K562 (cell line): ENCODE measurements at regions not wholly inside any gene's neighbourhood (a gene's known extent, or its start where the extent isn't known, plus 50 kb on each side); places are given as distances from the start of the nearest gene placed in this dataset.

Experiments
- ATAC-seq: fragments of 200-7000 bp; cut with Tn5 transposase; 3 replicates; pipeline ENCODE4 v1.9.1; 2020; ENCODE audit warnings: moderate library complexity
- BruUV-seq: library from RNA; stranded (reverse); fragments of 400-500 nt; replicated peaks from 2 replicates; lab custom pipeline; 2021; lab: Mats Ljungman, UMichigan
- CTCF ChIA-PET: fragments of 300-600 bp; formaldehyde crosslinking; extraction: SDS; loops from one replicate; lab custom pipeline; 2021; ENCODE audit warnings: low intra/inter-chr PET ratio; lab: Yijun Ruan, JAX
- POLR2A ChIA-PET: fragments of 300-600, 350-650 bp; sonication (Branson Sonifier 250); formaldehyde crosslinking; extraction: SDS; loops from one replicate; lab custom pipeline; 2021; ENCODE audit warnings: antibody characterized with exemption, inconsistent platforms; lab: Yijun Ruan, JAX
- DNase-seq, 4 experiments: peaks; one replicate each; pipeline versions ENCODE4 v3.0.0 to v3.0.0-alpha.2; 2011 to 2018; ENCODE audit warnings: low spot score in 3 of 4, mixed read lengths in 3 of 4; ENCODE audit errors: extremely low read depth in 1 of 4
- FAIRE-seq: peaks from 2 replicates; lab custom pipeline; 2011; peaks lifted over from hg19 to GRCh38; lab: Jason Lieb, UNC
- H2AFZ ChIP-seq: 2 replicates; pipeline ENCODE4 v1.6.0; 2011; ENCODE audit warnings: low read depth, low read length, control low read depth, inconsistent platforms
- H3K27ac ChIP-seq: fragments of 200-600 bp; 3 replicates; pipeline ENCODE4 v1.8.0; 2011; ENCODE audit warnings: low read depth, mild to moderate bottlenecking, control low read depth, inconsistent platforms, low read length, moderate library complexity, mixed read lengths; ENCODE audit errors: extremely low read depth
- H3K27me3 ChIP-seq, 2 experiments: fragments of 300-600 bp in 1 of 2; 2 replicates in 1 of 2; 3 replicates in 1 of 2; pipeline versions ENCODE4 v1.6.0 to v1.8.0; 2011; ENCODE audit warnings: inconsistent platforms in 2 of 2, low read length in 2 of 2, mild to moderate bottlenecking in 1 of 2, mixed read lengths in 1 of 2, moderate library complexity in 1 of 2; ENCODE audit not compliant: control insufficient read depth in 2 of 2, insufficient read depth in 2 of 2
- H3K36me3 ChIP-seq: fragments of 300-600 bp; 3 replicates; pipeline ENCODE4 v1.8.0; 2011; ENCODE audit warnings: mild to moderate bottlenecking, low read length, inconsistent platforms; ENCODE audit not compliant: control insufficient read depth, insufficient read depth
- H3K4me1 ChIP-seq, 2 experiments: fragments of 200-600 bp in 1 of 2; replicated peaks in 1 of 2; 2 replicates in 1 of 2; 3 replicates in 1 of 2; pipeline versions ENCODE4 v1.5.1 to v1.8.0; 2011; ENCODE audit warnings: inconsistent platforms in 2 of 2, low read length in 2 of 2, mild to moderate bottlenecking in 1 of 2, mixed read lengths in 1 of 2, moderate library complexity in 1 of 2; ENCODE audit not compliant: control insufficient read depth in 2 of 2, insufficient read depth in 2 of 2
- H3K4me2 ChIP-seq: 2 replicates; pipeline ENCODE4 v1.6.1; 2011; ENCODE audit warnings: low read length, control low read depth, inconsistent platforms, mixed read lengths; ENCODE audit not compliant: insufficient read depth
- H3K4me3 ChIP-seq: fragments of 200-600 bp; sonication (generic), shearing (Covaris generic); 2 replicates; pipeline ENCODE4 v1.5.1; 2016; ENCODE audit warnings: control low read depth, inconsistent platforms
- H3K79me2 ChIP-seq: fragments of 200-600 bp; 3 replicates; pipeline ENCODE4 v1.8.0; 2011; ENCODE audit warnings: low read length, inconsistent platforms; ENCODE audit not compliant: control insufficient read depth, insufficient read depth
- H3K9ac ChIP-seq, 2 experiments: 2 replicates each; pipeline versions ENCODE4 v1.6.0 to v1.6.1; 2011; ENCODE audit warnings: low read depth in 2 of 2, low read length in 2 of 2, control low read depth in 1 of 2, inconsistent platforms in 1 of 2, mild to moderate bottlenecking in 1 of 2, mixed read lengths in 1 of 2; ENCODE audit not compliant: insufficient read depth in 1 of 2
- H3K9me1 ChIP-seq: one replicate; pipeline ENCODE4 v1.6.0; 2011; ENCODE audit warnings: inconsistent platforms, mild to moderate bottlenecking, low read length, moderate library complexity; ENCODE audit not compliant: control insufficient read depth, insufficient read depth
- H3K9me3 ChIP-seq: replicated peaks from 2 replicates; pipeline ENCODE4 v1.5.1; 2011; ENCODE audit warnings: low read depth, low read length, inconsistent platforms; ENCODE audit not compliant: control insufficient read depth, insufficient read depth
- H4K20me1 ChIP-seq: replicated peaks from 2 replicates; pipeline ENCODE4 v1.6.1; 2011; ENCODE audit warnings: low read length, inconsistent platforms, mixed read lengths; ENCODE audit not compliant: control insufficient read depth, insufficient read depth
- CAMTA2 ChIP-seq: fragments of 250-450 bp; sonication (Bioruptor Pico); conservative IDR thresholded peaks from 2 replicates; pipeline ENCODE4 v1.5.1; 2022
- ETV5 ChIP-seq: sonication (generic); formaldehyde crosslinking; IDR thresholded peaks from 2 replicates; pipeline ENCODE4 v1.4.0; 2020; ENCODE audit warnings: low read depth, mild to moderate bottlenecking, missing genetic modification reagents
- FUS ChIP-seq: fragments of 200-400 bp; formaldehyde crosslinking; optimal IDR thresholded peaks from 2 replicates; pipeline ENCODE3; 2017; ENCODE audit warnings: low read depth, low read length
- GTF2B ChIP-seq: IDR thresholded peaks from 2 replicates; pipeline ENCODE4 v1.6.1; 2011; ENCODE audit not compliant: insufficient read length; ENCODE audit errors: extremely low read depth
- HDAC2 ChIP-seq: fragments of 450-650 bp; IDR thresholded peaks from 2 replicates; pipeline ENCODE4 v1.6.1; 2016; ENCODE audit warnings: mild to moderate bottlenecking
- RAD51 ChIP-seq: fragments of 450-650 bp; IDR thresholded peaks from 2 replicates; pipeline ENCODE4 v1.7.1; 2016; ENCODE audit warnings: low read depth, mild to moderate bottlenecking, borderline replicate concordance
- WGBS: fragments of 100-300 bp; shearing (Covaris generic); methylation state at CpG from one replicate; pipeline ENCODE4 v1.1.6; 2016; ENCODE audit warnings: low coverage, mixed read lengths; ENCODE audit not compliant: insufficient coverage; ENCODE audit errors: missing lambda C conversion rate; 5-methylcytosine and 5-hydroxymethylcytosine counted together
- in situ Hi-C: fragments of 300-500 bp; cut with MboI; formaldehyde crosslinking; loops from 4 replicates; pipeline ENCODE4 v1.15.0; 2018; ENCODE audit warnings: inconsistent platforms, mixed read lengths
- intact Hi-C: fragments of 100-400 bp; cut with micrococcal nuclease; formaldehyde crosslinking; loops from 2 replicates; pipeline ENCODE4 v1.14.2; 2022
- TF ChIP-seq, protein P1 (sequence below): sonication (generic); formaldehyde crosslinking; IDR thresholded peaks from 2 replicates; pipeline ENCODE4 v1.8.0; 2022; ENCODE audit warnings: mild to moderate bottlenecking, missing genetic modification reagents
- TF ChIP-seq, protein P2 (sequence below): fragments of 250-450 bp; sonication (Bioruptor Pico); IDR thresholded peaks from 2 replicates; pipeline ENCODE4 v1.8.0; 2022; ENCODE audit warnings: moderate library complexity, mild to moderate bottlenecking, inconsistent platforms

DNA sequence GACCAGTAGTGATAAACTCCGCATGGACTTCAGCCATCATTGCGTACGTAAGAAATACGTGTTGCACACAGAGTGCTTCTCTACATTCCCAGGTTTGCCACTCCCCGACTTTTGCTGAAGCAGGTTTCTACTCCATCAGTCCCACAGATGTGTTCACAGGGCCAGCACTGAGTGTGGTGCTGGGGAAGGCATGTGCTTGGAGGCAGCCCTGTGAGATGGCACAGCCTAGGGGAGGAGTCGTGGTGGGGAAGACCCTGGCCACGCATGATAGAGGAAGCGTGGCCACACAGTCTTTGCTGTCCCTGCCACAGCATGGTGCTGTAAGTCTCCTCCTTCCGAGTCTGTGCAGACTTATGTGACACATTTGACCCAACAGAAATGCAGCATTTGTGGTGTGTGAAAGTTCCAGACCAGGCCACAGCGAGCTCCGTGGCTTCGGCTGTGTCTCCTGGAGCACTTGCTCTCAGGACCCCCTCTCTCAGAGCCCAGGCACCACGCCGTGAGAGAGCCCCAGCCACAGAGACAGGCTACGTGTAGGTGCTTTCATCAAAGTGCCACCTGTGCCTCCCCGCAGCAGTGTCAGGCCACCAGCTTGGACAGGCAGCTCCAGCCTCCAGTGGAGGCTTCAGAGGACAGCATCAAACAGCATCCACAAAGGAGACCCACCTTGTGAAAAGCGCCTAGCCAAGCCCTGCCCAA lies 197.8 kb downstream of the AUH start:
- Histone ChIP-seq H4K20me1 (no peaks in the 10 kb centered on the region), H3K27me3 (no peaks in the 10 kb centered on the region), H3K4me3 (no peak overlapping the region), H3K9ac (0 out of 4 replicates have a peak overlapping the region, but pooled peaks of 1 of the 2 experiments have one; percentile 37), H3K79me2 (no peaks in the 10 kb centered on the region), H3K4me1 (peaks cover 33 to 38% of the 10 kb centered on the region in 2 experiments), H3K4me2 (no peak overlapping the region), H3K9me3 (no peaks in the 10 kb centered on the region; the same call in 1 of the 2 replicates), H3K27ac (peak overlapping the region; percentile 50; the same call in 2 of the 3 replicates), H2AFZ (peak overlapping the region; percentile 90; the same call in 1 of the 2 replicates), H3K36me3 (no peaks in the 10 kb centered on the region), H3K9me1 (no peaks in the 10 kb centered on the region)
- WGBS: 78% methylated on average over 14 of the region's 17 CpGs
- POLR2A ChIA-PET: interaction anchor here (0.7 to 1.1 kb wide), 3 partner anchors 11 to 290 kb away, joined by 3 to 6 read pairs (median 4); no protein-coding TSS in a partner anchor
- FAIRE-seq (no peak), DNase-seq (no peak), ATAC-seq (no peak)
- no TSS peak for BruUV-seq
- intact Hi-C loops: loop anchor here (10.0 kb wide), 1 partner anchor 261 kb away; the partner anchor contains the start of gene NFIL3
- in situ Hi-C loops: no loop called here
- CTCF ChIA-PET: interaction anchor here (0.5 kb wide), 1 partner anchor 260 kb away, joined by 6 read pairs; no protein-coding TSS in a partner anchor
- TF ChIP-seq RAD51: no peak
- TF ChIP-seq CAMTA2 (CRISPR knock-in tag): no peak
- TF ChIP-seq, protein P1, sequence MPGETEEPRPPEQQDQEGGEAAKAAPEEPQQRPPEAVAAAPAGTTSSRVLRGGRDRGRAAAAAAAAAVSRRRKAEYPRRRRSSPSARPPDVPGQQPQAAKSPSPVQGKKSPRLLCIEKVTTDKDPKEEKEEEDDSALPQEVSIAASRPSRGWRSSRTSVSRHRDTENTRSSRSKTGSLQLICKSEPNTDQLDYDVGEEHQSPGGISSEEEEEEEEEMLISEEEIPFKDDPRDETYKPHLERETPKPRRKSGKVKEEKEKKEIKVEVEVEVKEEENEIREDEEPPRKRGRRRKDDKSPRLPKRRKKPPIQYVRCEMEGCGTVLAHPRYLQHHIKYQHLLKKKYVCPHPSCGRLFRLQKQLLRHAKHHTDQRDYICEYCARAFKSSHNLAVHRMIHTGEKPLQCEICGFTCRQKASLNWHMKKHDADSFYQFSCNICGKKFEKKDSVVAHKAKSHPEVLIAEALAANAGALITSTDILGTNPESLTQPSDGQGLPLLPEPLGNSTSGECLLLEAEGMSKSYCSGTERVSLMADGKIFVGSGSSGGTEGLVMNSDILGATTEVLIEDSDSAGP (CRISPR knock-in tag): no peak
- TF ChIP-seq ETV5 (CRISPR knock-in tag): no peak
- TF ChIP-seq, protein P2, sequence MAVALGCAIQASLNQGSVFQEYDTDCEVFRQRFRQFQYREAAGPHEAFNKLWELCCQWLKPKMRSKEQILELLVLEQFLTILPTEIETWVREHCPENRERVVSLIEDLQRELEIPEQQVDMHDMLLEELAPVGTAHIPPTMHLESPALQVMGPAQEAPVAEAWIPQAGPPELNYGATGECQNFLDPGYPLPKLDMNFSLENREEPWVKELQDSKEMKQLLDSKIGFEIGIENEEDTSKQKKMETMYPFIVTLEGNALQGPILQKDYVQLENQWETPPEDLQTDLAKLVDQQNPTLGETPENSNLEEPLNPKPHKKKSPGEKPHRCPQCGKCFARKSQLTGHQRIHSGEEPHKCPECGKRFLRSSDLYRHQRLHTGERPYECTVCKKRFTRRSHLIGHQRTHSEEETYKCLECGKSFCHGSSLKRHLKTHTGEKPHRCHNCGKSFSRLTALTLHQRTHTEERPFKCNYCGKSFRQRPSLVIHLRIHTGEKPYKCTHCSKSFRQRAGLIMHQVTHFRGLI (CRISPR knock-in tag): no peak
- no peak for TF ChIP-seq GTF2B
- TF ChIP-seq HDAC2: no peak
- no peak for TF ChIP-seq FUS
